Keratinocyte (primary cell): ENCODE measurements at regions not wholly inside any gene's neighbourhood (a gene's known extent, or its start where the extent isn't known, plus 50 kb on each side); places are given as distances from the start of the nearest gene placed in this dataset.
A peak's percentile ranks its signal among the peaks of the same experiment; 100 is the strongest.

Experiments
- DNase-seq: peaks from one replicate; pipeline ENCODE4 v3.0.0-alpha.2; 2011; ENCODE audit warnings: low read depth, missing footprints, low spot score
- FAIRE-seq: peaks from 2 replicates; lab custom pipeline; 2011; peaks lifted over from hg19 to GRCh38; lab: Jason Lieb, UNC
- H2AFZ ChIP-seq: 2 replicates; pipeline ENCODE4 v1.6.0; 2012; ENCODE audit warnings: low read length, control low read depth, inconsistent platforms; ENCODE audit not compliant: control insufficient read depth
- H3K27ac ChIP-seq: 2 replicates; pipeline ENCODE4 v1.5.1; 2011; ENCODE audit warnings: low read length; ENCODE audit not compliant: control insufficient read depth, insufficient read depth
- H3K27me3 ChIP-seq: 3 replicates; pipeline ENCODE4 v1.6.0; 2011; ENCODE audit warnings: low read length; ENCODE audit not compliant: control insufficient read depth, insufficient read depth; ENCODE audit errors: extremely low read depth
- H3K36me3 ChIP-seq, 2 experiments: 2 replicates in 1 of 2; 3 replicates in 1 of 2; pipeline ENCODE4 v1.5.1; 2011; ENCODE audit warnings: low read length in 2 of 2, mild to moderate bottlenecking in 1 of 2; ENCODE audit not compliant: control insufficient read depth in 2 of 2, insufficient read depth in 2 of 2; ENCODE audit errors: extremely low read depth in 1 of 2
- H3K4me1 ChIP-seq: 3 replicates; pipeline ENCODE4 v1.5.1; 2011; ENCODE audit warnings: low read length; ENCODE audit not compliant: control insufficient read depth, insufficient read depth; ENCODE audit errors: extremely low read depth
- H3K4me2 ChIP-seq: 3 replicates; pipeline ENCODE4 v1.6.0; 2011; ENCODE audit warnings: low read depth, low read length; ENCODE audit not compliant: control insufficient read depth, insufficient read depth; ENCODE audit errors: extremely low read depth
- H3K4me3 ChIP-seq, 3 experiments: fragments of 200-600 bp in 1 of 3; sonication (generic) in 1 of 3; 2 replicates in 2 of 3; 3 replicates in 1 of 3; pipeline ENCODE4 v1.5.1; 2011 to 2016; ENCODE audit warnings: low read length in 3 of 3, mild to moderate bottlenecking in 3 of 3, control low read depth in 2 of 3, inconsistent platforms in 1 of 3, low read depth in 1 of 3, mixed read lengths in 1 of 3, mixed run types in 1 of 3, moderate library complexity in 1 of 3; ENCODE audit not compliant: control insufficient read depth in 2 of 3, insufficient read depth in 2 of 3; ENCODE audit errors: extremely low read depth in 1 of 3
- H3K79me2 ChIP-seq: 2 replicates; pipeline ENCODE4 v1.6.0; 2012; ENCODE audit warnings: low read length; ENCODE audit not compliant: control insufficient read depth, insufficient read depth
- H3K9ac ChIP-seq: 3 replicates; pipeline ENCODE4 v1.6.0; 2011; ENCODE audit warnings: low read length; ENCODE audit not compliant: control insufficient read depth, insufficient read depth; ENCODE audit errors: extremely low read depth
- H3K9me1 ChIP-seq: 3 replicates; pipeline ENCODE4 v1.6.0; 2011; ENCODE audit warnings: low read length; ENCODE audit not compliant: control insufficient read depth, insufficient read depth; ENCODE audit errors: extremely low read depth
- H3K9me3 ChIP-seq: 2 replicates; pipeline ENCODE4 v1.5.1; 2012; ENCODE audit warnings: low read depth, low read length; ENCODE audit not compliant: control insufficient read depth
- H4K20me1 ChIP-seq: 3 replicates; pipeline ENCODE4 v1.6.0; 2011; ENCODE audit warnings: low read length; ENCODE audit not compliant: control insufficient read depth, insufficient read depth; ENCODE audit errors: extremely low read depth
- CTCF ChIP-seq, 3 experiments: IDR thresholded peaks in 1 of 3; conservative IDR thresholded peaks in 1 of 3; optimal IDR thresholded peaks in 1 of 3; 2 replicates in 2 of 3; 3 replicates in 1 of 3; pipeline versions ENCODE3 to v1.5.1; 2011; ENCODE audit warnings: low read length in 3 of 3, mild to moderate bottlenecking in 3 of 3, moderate library complexity in 2 of 3, control low read depth in 1 of 3, inconsistent platforms in 1 of 3; ENCODE audit not compliant: insufficient read depth in 2 of 3; ENCODE audit errors: extremely low read depth in 1 of 3
- EZH2 ChIP-seq: IDR thresholded peaks from one replicate; pipeline ENCODE4 v1.6.1; 2012; ENCODE audit warnings: inconsistent platforms, mild to moderate bottlenecking, low read length, moderate library complexity
- dilution Hi-C: fragments of 300-500 bp; cut with MboI; formaldehyde crosslinking; loops from one replicate; pipeline ENCODE4 v1.7.0; 2020; ENCODE audit warnings: low sequenced_read_pairs; ENCODE audit not compliant: extremely low pct_ligation_motif_present

- Histone ChIP-seq H3K79me2 (no peaks in the 10 kb centered on the region), H2AFZ (no peak overlapping the region), H3K9ac (no peak overlapping the region), H3K27ac (no peak overlapping the region), H3K4me2 (no peak overlapping the region), H3K27me3 (no peaks in the 10 kb centered on the region), H3K36me3 (no peaks in the 10 kb centered on the region), H3K9me1 (no peaks in the 10 kb centered on the region), H3K9me3 (no peaks in the 10 kb centered on the region), H3K4me1 (no peaks in the 10 kb centered on the region), H4K20me1 (no peaks in the 10 kb centered on the region), H3K4me3 (no peak overlapping the region)
- TF ChIP-seq CTCF (optimal IDR thresholded peaks at IDR 0.05 in 1 of 3, IDR thresholded peaks at IDR 0.05 in 1 of 3, conservative IDR thresholded peaks at IDR 0.05 in 1 of 3; ENCODE audit: extremely low read depth in 1 of 3, insufficient read depth in 2 of 3, low read length in 3 of 3), result no peak
- TF ChIP-seq EZH2, result no peak
- dilution Hi-C loops, result no loop called here
- FAIRE-seq (peak; percentile 82), DNase-seq (no peak)
These were observed 198.2 kb upstream of the SPRED2 start for GRCh38 chr2:65630643-65631042.

- Histone ChIP-seq H3K36me3 (no peaks in the 10 kb centered on the region), H3K9ac (no peak overlapping the region), H3K4me2 (no peak overlapping the region), H3K9me1 (no peaks in the 10 kb centered on the region), H3K4me1 (no peaks in the 10 kb centered on the region), H4K20me1 (no peaks in the 10 kb centered on the region), H3K4me3 (no peak overlapping the region), H2AFZ (no peak overlapping the region), H3K9me3 (no peaks in the 10 kb centered on the region), H3K79me2 (no peaks in the 10 kb centered on the region), H3K27ac (no peak overlapping the region), H3K27me3 (no peaks in the 10 kb centered on the region)
- DNase-seq (no peak), FAIRE-seq (no peak)
- dilution Hi-C loops, result no loop called here
- TF ChIP-seq CTCF (optimal IDR thresholded peaks at IDR 0.05 in 1 of 3, IDR thresholded peaks at IDR 0.05 in 1 of 3, conservative IDR thresholded peaks at IDR 0.05 in 1 of 3; ENCODE audit: extremely low read depth in 1 of 3, insufficient read depth in 2 of 3, low read length in 3 of 3), result no peak
- no peak for TF ChIP-seq EZH2
These were observed 195.8 kb upstream of the SPRED2 start for GRCh38 chr2:65628156-65628555.
